ENCODE measurements at regions not wholly inside any gene's neighbourhood (a gene's known extent, or its start where the extent isn't known, plus 50 kb on each side); places are given as distances from the start of the nearest gene placed in this dataset.

DNA sequence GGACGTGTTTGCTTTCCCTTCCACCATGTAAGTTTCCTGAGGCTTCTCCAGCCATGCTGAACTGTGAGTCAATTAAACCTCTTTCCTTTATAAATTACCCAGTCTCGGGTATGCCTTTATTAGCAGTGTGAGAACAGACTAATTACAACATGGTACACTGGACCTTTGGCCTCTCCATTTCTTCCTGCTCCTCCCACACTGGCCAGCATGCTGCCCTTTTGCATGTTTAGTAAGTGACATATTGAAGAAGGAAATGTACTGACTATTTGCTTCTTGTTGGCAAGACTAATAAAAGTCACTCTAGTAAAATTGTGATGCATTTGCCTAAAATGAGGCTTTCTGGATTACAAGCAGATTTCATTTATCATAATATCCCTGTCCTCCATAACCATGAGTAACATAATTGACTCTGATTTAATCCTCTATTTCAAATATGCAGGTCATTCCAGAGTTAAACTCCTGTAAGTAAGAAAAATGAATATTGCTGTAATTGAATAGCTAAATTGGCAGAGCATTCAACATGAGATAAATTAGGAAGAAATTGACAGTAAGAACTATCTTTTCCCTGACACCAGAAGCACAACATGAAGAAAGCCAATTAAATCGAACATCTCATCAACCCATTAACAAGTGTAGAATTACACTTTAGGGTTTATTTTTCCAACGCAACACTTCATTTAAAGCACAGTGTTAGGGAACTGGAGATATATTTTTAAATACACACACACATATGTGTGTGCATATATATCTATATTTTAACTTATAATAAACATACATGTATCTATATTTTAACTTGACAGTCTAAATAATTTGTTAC, 427.8 kb upstream of the ZP4 start:
- TF ChIP-seq, protein P1, sequence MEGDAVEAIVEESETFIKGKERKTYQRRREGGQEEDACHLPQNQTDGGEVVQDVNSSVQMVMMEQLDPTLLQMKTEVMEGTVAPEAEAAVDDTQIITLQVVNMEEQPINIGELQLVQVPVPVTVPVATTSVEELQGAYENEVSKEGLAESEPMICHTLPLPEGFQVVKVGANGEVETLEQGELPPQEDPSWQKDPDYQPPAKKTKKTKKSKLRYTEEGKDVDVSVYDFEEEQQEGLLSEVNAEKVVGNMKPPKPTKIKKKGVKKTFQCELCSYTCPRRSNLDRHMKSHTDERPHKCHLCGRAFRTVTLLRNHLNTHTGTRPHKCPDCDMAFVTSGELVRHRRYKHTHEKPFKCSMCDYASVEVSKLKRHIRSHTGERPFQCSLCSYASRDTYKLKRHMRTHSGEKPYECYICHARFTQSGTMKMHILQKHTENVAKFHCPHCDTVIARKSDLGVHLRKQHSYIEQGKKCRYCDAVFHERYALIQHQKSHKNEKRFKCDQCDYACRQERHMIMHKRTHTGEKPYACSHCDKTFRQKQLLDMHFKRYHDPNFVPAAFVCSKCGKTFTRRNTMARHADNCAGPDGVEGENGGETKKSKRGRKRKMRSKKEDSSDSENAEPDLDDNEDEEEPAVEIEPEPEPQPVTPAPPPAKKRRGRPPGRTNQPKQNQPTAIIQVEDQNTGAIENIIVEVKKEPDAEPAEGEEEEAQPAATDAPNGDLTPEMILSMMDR (IDR thresholded peaks at IDR 0.05) = no peak
- no peak for TF ChIP-seq POLR2A (IDR thresholded peaks at IDR 0.05)
